ENCODE measurements at regions not wholly inside any gene's neighbourhood (a gene's known extent, or its start where the extent isn't known, plus 50 kb on each side); places are given as distances from the start of the nearest gene placed in this dataset.
A peak's percentile ranks its signal among the peaks of the same experiment; 100 is the strongest.

DNA sequence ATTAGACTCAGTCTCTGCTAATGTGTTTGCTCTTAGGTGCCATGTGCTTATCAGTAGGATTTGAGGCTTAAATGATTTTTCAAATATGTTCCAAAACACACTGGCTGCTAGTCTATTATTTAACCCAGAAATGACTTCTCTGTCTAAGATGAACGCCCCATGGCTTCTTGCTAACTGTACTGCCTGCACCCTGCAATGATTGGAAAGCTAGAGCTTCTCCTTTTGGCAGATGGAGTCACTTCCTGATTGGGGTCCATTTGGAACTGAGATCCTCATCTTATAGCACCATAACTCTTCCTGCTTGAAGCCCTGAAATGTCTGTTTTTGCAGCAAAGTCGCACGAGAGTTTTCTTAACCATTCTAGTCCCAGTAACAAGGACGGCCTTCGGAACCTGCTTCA lies 186.5 kb upstream of the ADO start:
- no peak for FAIRE-seq
- no peak for DNase-seq (ENCODE audit: extremely low spot score, insufficient read length, low read depth)

DNA sequence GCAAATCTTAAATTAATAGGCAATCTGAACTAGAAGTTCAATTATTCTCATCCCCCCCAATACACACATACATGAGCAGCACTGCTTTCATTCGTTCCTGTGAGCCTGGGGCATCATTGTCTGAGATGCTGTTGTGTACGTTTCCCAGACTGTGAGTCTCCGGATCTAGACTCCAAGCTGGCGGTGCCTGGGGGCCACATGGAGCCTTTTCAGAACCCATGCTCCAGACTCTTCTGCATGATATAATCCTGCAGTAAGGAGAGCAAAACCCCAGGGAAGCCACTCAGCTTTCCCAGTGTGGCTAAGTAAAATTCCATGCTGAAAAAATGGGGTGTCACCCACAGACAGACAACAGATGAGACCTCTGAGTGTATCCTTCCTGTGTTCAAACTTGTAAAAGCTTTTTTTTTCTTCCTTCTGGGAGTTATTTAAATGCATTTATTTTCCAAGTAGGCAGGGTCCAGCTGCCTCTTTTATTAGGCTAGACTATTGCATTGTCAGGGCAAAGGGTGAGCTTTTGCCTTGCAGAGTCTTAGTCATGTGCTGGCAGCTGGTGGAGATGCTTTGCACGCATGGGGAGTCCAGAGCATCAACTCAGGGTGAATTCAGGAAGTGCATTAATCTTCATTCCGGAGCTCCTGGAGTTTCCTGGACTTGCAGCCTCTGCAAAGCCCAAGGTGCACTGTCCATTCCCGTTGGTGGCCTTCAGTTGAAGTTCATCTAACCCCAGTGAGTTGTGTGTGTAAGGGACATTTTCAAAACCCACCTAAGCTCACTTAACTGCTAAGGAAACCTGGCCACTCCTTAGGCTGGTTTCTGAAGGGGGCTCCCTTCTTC lies 185.7 kb upstream of the ADO start:
- DNase-seq (ENCODE audit: extremely low spot score, insufficient read length, low read depth) (no peak), FAIRE-seq (peak; percentile 69)

DNA sequence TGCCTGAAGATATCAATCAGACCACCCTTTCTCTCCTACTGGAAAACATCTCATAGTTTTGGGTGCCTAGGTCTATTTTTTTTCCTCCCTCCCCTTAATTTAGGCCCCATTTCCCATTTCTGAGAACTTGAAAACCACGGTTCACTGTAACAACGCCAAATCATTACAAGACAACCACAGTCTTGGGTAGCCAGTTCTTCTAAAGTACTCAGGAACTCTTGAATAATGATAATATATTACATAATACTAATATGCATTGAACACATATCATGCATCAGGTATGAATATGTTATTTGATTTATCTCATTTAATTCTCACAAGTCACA lies 185.1 kb upstream of the ADO start:
- FAIRE-seq (no peak), DNase-seq (ENCODE audit: extremely low spot score, insufficient read length, low read depth) (no peak)

DNA sequence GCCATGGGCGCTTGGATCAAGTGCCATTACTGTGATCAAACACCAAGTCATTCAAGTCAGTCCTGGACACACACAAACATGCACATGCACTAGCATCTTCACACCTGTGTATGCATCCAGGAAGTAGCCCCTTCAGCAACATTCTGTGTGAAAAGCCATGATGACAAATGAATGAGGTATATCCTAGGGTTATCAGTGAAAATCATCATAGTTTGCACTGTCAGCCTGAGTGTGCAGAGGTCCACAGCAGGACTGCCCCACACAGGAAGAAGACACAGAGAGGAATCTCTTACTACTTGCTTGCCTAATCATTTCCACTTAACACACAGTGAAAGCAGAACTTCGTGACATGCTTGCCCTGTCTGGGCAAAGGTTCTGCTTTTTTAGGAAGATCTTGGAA lies 184.0 kb upstream of the ADO start:
- DNase-seq (ENCODE audit: extremely low spot score, insufficient read length, low read depth) (no peak), FAIRE-seq (no peak)

DNA sequence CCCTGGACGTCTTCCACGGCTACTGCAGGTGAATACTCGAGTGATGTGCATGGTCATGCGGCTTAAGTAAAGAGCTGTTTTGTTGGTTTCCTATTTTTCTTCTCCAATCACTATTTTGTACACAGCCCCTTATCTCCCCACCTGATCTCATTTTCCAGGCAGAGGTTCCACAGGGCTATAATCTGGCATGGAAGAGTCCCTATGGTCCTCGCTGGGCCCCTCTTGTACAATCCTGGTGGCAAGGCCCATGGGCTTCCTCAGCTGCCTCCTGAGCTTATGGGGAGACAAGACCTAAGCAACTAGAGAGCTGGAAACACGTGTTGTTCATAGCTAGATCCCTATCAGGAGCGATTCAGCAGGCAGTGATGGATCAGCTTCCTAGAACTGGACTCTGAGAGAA lies 181.3 kb upstream of the ADO start:
- DNase-seq (ENCODE audit: extremely low spot score, insufficient read length, low read depth) (no peak), FAIRE-seq (no peak)

DNA sequence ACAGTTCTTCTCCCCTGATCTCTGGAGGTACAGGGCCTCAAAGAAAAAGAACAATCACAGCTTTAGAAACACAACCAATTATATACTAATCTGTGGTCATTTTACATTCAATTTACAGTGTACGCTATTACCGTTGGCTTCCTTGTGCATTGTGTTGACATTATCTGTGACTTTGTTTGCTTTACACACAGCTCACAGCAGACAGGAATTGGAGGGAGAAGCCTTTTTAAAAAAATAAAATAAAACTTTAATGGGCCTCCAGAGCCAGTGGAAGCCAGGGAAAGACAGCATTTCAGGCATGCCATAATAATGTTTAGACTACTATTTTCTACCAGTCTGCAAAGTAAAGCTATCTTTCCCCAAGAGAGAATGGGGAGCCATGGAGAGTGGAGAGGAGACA lies 179.0 kb upstream of the ADO start:
- DNase-seq (ENCODE audit: extremely low spot score, insufficient read length, low read depth) (no peak), FAIRE-seq (no peak)

DNA sequence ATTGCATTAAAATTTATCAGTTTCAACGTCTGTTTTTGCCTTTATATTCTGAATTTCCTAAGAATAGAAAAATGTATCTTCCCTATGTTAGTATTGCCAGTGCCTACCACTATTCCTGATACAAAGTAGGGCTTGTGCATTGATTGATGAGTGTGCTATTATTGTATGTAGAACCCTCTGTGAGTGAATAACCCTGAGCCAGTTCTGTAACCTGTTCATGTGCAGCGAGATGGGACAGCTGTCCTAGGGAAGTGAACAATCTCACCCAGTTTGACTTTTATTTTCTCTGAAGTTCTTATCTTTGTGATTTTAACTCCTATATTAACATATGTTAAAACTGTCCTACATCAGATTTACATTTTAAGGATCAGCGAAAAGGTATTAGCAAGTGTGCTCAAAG lies 178.4 kb upstream of the ADO start:
- DNase-seq (ENCODE audit: extremely low spot score, insufficient read length, low read depth) (no peak), FAIRE-seq (no peak)

DNA sequence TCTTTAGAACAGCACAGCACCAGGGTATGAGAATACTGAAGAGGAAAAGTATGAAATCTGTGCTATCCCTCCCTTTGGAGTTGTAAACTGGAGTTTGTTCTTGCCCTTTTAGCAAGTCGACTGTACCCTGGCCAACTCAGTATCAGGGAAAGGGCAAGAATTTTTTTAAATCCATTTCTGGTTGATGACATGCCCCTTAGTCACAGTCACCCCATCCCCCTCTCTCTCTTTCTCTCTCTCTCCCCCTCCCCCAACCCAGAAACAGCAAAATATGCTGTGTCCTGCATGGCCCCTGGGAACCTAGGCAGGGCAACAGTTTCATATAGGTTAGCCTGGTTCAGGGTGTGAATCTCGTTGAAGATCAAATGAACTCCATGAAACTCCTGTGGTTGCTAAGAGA lies 177.7 kb upstream of the ADO start:
- no peak for FAIRE-seq
- no peak for DNase-seq (ENCODE audit: extremely low spot score, insufficient read length, low read depth)

DNA sequence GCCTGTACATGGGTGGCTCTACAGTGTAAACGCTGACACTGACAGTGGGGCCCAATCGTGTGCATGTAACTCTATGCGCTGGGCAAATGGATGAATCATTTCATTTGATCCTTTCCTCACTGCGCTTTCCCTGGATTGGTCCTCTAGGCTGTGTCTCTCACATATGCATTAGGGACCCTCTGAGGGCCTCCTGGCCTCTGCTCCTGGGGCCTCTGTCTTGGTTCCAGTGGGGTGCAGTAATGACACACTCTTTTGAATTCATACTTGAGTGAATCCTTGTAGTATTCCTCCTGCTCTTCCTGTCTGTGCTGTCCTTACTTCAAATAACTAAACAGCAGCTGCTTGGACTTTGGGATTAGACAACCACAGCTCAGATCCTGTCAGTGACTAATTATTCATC lies 176.5 kb upstream of the ADO start:
- DNase-seq (ENCODE audit: extremely low spot score, insufficient read length, low read depth) (no peak), FAIRE-seq (no peak)

DNA sequence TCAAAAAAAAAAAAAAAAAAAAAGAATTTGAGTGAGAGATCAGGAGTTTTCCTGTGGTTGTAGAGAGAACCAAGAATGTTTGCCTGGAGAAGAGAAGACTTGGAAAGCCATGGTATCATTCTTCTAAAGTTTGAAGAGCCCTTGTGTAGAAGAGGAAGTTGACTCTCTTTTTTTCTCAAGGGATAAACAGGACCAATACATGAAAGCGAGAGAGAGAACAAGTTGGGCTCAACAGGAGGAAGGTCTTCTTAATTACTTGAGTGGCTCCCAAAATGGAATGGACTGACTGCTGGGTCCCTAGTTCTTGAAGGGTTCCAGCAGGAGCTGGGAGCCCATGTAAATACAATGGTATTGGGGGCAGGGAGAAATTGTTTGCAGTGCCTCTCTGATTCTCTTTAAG lies 173.3 kb upstream of the ADO start:
- FAIRE-seq (peak; percentile 70), DNase-seq (ENCODE audit: extremely low spot score, insufficient read length, low read depth) (no peak)

DNA sequence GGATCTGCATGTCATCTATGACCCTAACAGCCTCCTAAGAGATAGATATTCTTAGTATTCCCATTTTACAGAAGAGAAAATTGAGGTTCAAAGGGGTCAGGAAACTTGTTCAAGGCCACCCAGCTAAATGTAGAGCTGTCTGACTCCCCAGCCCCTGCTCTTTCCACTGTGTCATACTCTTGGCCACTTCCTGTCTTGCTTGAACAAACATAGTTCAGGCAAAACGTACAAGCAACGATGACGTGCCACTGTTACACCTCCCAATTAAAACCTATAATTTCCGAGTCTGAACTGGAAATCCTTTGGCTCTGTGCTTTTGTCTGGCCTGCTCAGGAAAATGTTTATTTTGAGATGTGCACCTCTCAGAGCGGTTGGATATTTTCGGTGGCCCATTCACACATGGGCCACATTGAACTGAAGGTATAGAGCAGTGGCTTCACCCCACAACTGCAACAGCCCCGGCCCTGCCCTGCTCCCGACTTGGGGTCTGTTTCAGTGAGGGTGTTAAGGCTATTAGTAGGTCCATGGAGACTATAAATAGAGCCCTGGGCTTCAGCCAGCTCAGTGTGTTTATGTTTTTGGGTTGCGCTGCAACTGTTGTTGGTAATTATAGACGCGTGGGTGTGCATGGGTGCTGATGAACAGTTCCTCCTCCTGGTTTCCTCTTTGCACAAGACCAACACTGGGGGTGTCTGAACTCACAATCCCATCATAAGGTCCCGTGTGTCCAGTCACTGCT lies 172.3 kb upstream of the ADO start:
- FAIRE-seq = peak; percentile 98
- DNase-seq (ENCODE audit: extremely low spot score, insufficient read length, low read depth) = no peak

DNA sequence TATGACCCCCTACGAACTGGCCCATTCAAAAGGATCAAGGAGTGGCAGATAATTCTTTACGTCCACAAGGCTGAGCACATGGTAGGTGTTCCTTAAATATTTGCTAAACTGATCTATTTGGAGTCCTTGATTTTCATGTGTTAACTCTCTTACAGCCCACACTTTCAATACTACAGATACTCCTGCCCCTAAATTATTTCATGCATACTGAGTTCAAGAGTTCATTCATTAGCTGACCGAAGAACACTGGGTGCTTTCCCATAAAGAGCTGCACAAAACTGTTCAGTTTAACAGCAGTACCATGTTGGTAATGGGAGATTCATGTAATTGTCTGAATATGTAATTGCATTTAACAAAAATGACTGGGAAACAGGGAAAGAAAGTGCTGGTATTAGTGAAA lies 170.5 kb upstream of the ADO start:
- peak; percentile 73 for FAIRE-seq
- DNase-seq (ENCODE audit: extremely low spot score, insufficient read length, low read depth) = no peak

DNA sequence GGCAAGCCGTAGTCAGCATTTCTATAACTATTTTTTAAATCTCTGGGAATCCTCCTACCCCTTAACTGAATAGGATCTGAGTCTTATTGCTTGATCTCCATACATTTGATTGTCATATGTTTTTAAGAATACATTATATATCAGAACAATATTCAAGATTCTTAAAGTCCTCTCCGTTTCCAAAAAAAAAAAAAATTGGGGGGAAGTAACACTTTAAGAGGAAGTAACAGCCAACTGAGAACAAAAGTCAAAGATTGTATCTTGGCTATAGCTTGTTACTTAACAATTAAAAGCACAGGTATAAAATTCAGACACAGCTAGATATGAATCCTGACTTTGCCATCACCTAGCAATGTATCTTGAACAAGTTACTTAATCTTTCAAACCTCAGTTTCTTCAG lies 169.9 kb upstream of the ADO start:
- FAIRE-seq (peak; percentile 71), DNase-seq (ENCODE audit: extremely low spot score, insufficient read length, low read depth) (no peak)

DNA sequence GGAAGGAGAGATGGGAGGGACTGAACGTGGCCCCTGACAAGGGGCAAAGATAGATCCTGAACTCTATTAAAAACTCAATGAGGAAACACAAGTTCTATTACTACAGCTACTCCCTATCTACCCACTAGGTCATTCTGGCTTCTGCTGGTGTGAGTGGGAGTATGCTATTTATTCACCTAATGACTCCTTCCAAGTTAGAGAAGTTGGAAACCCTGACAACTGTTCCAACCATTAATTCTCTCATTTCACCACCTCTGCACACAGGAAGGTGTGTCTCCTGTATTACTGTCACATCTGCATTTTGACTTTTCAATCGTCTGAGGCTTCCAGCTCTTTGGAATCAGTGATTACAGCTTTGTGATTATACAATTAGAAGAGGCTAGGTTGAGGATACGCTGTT lies 169.4 kb upstream of the ADO start:
- FAIRE-seq = peak; percentile 50

DNA sequence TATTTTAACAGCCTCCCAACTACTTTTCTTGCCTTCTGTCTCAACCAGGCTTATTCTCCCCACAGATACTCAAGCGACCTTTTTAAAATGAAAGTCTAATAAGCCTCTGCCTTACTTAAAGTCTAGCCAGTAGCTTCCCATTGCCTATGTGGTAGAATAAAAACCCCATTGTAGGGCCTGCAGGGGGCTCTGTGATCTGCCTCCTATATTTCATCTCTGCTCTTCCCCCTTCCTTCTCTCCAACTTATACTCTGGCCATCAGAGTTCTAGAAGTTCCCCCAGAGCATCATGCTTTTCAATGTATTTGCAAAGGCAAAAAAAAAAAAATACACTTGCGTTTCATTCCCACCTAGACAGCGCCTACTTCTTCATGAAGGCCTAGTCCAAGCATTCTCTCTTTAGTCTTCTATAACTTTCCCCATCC lies 167.7 kb upstream of the ADO start:
- DNase-seq (ENCODE audit: extremely low spot score, insufficient read length, low read depth) (no peak), FAIRE-seq (no peak)

More for the DNA sequence above, 169.4 kb upstream of the ADO start:
- DNase-seq (ENCODE audit: extremely low spot score, insufficient read length, low read depth) = no peak

DNA sequence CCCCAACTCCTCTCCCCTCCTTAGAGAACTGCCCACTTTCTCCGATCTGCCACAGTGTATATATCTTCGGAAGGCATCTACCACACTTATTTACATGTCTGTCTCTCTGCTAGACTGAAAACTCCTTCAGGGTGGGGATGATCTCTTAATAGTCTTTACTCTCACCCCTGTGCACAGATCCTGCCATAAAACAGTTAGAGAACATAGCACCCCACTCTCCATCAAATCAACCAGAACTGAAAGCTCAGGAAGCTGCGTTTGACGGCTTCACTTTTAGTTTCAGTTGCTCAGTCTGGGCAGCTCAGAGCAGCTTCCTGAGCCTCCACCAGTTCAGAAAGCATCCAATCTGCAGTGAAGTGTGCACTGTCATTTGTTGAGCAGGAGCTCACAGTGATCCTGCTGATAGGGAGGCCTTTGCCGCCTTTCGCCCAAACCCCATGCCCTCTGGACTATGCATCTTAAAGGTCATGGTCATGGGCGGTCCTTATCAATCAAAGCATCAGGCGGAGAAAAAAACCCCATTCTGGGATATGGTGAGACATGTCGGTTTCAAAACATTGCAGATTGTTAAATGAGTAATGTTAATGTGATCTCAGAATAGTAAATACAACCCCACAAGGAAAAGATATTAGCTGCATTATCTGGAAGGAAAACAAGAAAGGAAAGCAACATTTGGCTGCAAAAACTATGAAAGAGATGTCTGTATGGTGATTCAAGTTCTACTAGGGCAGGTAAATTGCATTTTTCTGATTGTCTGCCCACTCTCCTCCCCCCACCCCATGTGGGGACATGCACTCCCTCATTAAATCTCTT lies 167.1 kb upstream of the ADO start:
- FAIRE-seq (peak; percentile 97), DNase-seq (ENCODE audit: extremely low spot score, insufficient read length, low read depth) (no peak)

DNA sequence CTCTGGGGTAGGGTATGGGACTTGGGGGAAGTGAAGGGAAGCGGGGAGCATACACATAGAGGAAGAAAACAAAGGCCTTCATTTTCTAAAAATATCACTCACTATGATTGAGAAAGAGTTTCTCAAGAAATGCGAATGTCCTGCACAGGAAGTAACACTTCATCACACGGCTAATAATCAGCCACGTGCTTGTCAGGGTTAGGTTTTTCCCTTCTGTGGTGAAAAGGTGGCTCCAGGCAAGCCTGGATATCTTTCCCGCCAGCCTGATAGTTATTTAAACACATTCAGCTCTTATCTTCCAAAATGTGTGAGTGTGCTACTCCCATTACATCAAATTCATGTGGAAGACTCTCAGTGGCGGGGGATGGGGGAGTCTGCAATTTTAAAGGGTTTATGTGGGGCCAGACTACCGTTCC lies 166.4 kb upstream of the ADO start:
- FAIRE-seq (no peak), DNase-seq (ENCODE audit: extremely low spot score, insufficient read length, low read depth) (no peak)

DNA sequence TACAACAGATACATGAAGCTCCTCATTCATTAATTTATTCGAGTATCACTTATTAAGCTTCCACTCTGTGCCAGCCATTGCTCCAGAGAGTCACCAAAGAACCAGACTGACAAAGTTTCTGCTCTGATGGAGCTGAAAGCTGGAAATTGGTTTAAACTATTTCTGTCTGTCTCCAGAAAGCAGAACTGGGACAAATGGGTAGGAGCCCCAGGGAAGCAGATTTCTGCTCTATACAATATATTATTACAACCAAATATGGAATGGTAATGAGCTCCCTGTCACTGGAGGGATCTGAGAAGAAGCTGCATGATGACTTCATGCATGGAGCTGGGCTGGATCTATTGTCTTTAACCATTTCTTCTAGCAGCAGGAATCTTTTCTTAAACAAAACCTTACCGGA lies 165.4 kb upstream of the ADO start:
- FAIRE-seq = no peak
- no peak for DNase-seq (ENCODE audit: extremely low spot score, insufficient read length, low read depth)

DNA sequence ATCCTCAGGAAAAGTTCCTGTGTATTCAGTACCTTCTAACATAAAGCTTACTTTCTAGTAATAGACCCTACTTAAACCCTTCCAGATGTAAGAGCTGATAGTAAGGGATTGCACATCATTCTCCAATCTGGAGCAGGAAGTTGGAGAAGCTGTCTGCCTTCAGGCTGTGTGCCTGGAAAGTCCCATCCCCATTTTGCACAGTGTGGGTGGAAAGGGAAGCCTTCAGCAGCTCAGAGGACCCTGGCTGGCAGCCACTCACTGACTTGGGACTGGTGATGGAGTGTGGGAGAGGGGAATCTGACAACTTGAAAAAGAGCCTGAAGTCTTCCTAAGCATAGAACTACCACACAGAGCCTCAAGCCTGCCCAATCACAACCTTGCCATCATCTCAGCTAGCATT lies 164.1 kb upstream of the ADO start:
- DNase-seq (ENCODE audit: extremely low spot score, insufficient read length, low read depth) (no peak), FAIRE-seq (peak; percentile 86)

DNA sequence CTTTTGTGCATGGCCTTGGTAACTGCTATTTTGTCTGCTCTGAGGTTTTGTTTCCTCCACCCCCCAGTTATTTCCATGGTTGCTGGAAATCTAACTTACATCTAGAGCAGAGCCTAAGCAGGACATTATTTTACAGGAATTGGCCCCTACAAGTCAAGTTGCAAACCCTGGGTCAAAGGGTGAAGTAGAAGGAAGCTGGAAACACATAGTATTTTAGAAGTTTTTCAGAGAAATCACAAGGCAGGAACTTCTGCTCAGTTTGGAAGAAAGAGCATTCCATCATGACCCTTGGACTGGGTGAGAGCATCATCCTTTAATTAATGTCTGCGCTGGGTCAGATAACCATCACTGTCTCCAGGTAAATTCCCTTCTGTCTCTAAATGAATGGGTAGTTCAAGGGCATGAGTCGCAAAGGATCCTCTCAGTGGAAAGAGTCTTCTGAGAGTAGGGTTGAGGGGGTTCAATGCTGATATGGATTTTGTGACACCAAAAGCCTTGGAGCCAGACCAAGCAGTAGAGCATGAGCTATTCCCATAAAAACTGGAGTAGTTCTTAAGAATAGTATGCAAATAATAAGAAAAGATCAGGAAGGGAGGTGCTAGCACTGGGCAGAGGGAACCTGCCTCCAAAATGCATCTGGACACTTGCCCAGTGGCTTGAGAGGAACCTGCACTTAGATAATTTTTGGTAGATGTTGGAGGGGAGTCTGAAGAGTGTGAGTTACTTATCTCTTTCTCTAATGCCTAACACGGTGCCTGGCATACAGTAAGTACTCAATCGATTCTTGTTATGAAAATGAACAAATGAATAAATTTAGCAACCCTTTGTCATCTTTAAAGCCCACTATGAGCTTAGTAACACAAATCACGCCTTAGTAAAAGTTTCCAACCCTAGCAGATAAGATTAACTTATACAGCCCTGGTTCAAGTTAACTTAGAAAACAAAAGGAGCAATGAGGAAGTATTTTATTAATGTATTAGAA lies 160.6 kb upstream of the ADO start:
- DNase-seq (ENCODE audit: extremely low spot score, insufficient read length, low read depth) = no peak
- no peak for FAIRE-seq
